Parathyroid adenoma (tissue), 2 donors: ENCODE measurements at regions not wholly inside any gene's neighbourhood (a gene's known extent, or its start where the extent isn't known, plus 50 kb on each side); places are given as distances from the start of the nearest gene placed in this dataset.
"Not testable (repeated sequence)": the region's sequence is repeated elsewhere in the genome, so short reads cannot be mapped to it uniquely, and the experiment has no call there.

Experiments
- H2AFZ ChIP-seq: fragments of 300-600 bp; sonication (generic); one replicate; pipeline ENCODE4 v1.7.0; 2017; ENCODE audit warnings: antibody characterized with exemption, mild to moderate bottlenecking
- H3K27ac ChIP-seq: fragments of 300-600 bp; sonication (generic); one replicate; pipeline ENCODE4 v1.7.0; 2017
- H3K27me3 ChIP-seq: fragments of 300-600 bp; sonication (generic); one replicate; pipeline ENCODE4 v1.7.0; 2017; ENCODE audit warnings: low read length; ENCODE audit not compliant: control insufficient read depth, insufficient read depth
- H3K36me3 ChIP-seq: fragments of 300-600 bp; sonication (generic); one replicate; pipeline ENCODE4 v1.7.0; 2017; ENCODE audit warnings: low read length; ENCODE audit not compliant: control insufficient read depth, insufficient read depth
- H3K4me1 ChIP-seq: fragments of 300-600 bp; sonication (generic); one replicate; pipeline ENCODE4 v1.7.0; 2017; ENCODE audit warnings: control low read depth
- H3K4me2 ChIP-seq: fragments of 300-600 bp; sonication (generic); one replicate; pipeline ENCODE4 v1.7.0; 2017; ENCODE audit warnings: low read length
- H3K4me3 ChIP-seq: fragments of 300-600 bp; sonication (generic); one replicate; pipeline ENCODE4 v1.7.0; 2017; ENCODE audit warnings: low read depth, low read length
- H3K79me2 ChIP-seq: fragments of 300-600 bp; sonication (generic); one replicate; pipeline ENCODE4 v1.7.0; 2017; ENCODE audit warnings: control low read depth
- H3K9ac ChIP-seq: fragments of 300-600 bp; sonication (generic); one replicate; pipeline ENCODE4 v1.7.0; 2017; ENCODE audit warnings: mild to moderate bottlenecking
- H3K9me3 ChIP-seq: fragments of 300-600 bp; sonication (generic); one replicate; pipeline ENCODE4 v1.7.0; 2017; ENCODE audit warnings: low read length; ENCODE audit not compliant: control insufficient read depth
- CTCF ChIP-seq: fragments of 300-600 bp; sonication (generic); IDR thresholded peaks from one replicate; pipeline ENCODE4 v1.7.0; 2017; ENCODE audit warnings: antibody characterized with exemption, mild to moderate bottlenecking
- donor health status: primary hyperparathyroidism.

- Histone ChIP-seq H2AFZ (no peak overlapping the region), H3K79me2 (no peaks in the 10 kb centered on the region), H3K9ac (no peak overlapping the region), H3K4me3 (no peak overlapping the region), H3K4me1 (no peaks in the 10 kb centered on the region), H3K27me3 (no peaks in the 10 kb centered on the region), H3K9me3 (no peaks in the 10 kb centered on the region), H3K4me2 (no peak overlapping the region), H3K36me3 (no peaks in the 10 kb centered on the region), H3K27ac (no peak overlapping the region)
- no peak for TF ChIP-seq CTCF
These were observed 228.1 kb downstream of the TFEC start for GRCh38 chr7:115802415-115802814.

DNA sequence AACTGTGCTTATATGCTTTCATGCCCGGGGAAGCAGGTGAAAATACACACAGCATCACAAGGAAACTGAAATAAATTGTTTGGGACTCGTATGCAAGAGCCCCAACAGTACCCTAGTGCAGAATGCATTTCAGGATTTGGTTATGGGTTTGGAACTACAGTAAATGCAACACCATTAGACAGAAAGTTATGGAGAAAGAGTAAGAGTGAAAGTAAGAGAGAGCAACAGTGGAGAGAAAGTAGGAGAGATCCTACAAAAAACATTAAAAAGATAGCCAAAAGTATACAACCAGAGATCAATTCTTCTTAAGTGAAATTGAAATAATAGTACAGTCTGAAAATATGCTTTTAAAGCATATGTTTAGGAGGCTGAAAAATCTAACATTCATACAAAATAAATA lies 231.1 kb downstream of the TFEC start:
- no peaks in the 10 kb centered on the region for H3K79me2 ChIP-seq
- no peak overlapping the region for H3K27ac ChIP-seq
- no peaks in the 10 kb centered on the region for H3K27me3 ChIP-seq
- TF ChIP-seq CTCF: no peak
- H3K4me3 ChIP-seq: no peak overlapping the region
- H3K9me3 ChIP-seq: no peaks in the 10 kb centered on the region
- H3K36me3 ChIP-seq: no peaks in the 10 kb centered on the region
- H3K4me1 ChIP-seq: no peaks in the 10 kb centered on the region
- no peak overlapping the region for H2AFZ ChIP-seq
- H3K9ac ChIP-seq: no peak overlapping the region
- H3K4me2 ChIP-seq: no peak overlapping the region

DNA sequence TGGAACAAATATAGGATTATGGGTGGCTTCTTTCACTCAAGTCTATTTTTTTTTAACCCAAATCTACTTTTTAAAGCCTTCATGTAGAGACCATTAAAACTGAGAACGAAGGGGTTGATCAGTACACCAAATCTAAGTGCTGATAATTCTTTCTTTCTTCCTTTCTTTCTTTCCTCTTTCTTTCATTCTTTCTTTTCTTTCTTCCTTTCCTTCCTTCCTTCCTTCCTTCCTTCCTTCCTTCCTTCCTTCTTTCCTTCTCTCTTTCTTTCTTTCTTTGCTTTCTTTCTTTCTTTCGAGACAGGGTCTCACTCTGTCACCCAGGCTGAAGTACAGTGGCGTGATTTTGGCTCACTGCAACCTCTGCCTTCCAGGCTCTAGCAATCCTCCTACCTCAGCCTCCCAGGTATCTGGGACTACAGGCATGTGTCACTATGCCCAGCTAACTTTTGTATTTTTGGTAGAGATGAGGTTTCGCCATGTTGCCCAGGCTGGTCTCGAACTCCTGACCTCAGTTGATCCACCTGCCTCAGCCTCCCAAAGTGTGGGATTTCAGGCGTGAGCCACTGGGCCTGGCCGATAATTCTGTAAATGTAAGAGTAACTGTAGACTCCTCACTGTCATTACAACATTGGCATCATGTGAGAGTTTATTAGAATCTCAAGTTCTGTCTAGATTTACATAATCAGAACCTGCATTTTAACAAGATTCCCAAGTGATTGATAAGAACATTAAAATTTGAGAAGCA lies 236.4 kb downstream of the TFEC start:
- Histone ChIP-seq H3K27ac (no peak overlapping the region), H2AFZ (no peak overlapping the region), H3K9me3 (no peaks in the 10 kb centered on the region), H3K4me3 (no peak overlapping the region), H3K79me2 (no peaks in the 10 kb centered on the region), H3K36me3 (no peaks in the 10 kb centered on the region), H3K27me3 (no peaks in the 10 kb centered on the region), H3K9ac (no peak overlapping the region), H3K4me1 (no peaks in the 10 kb centered on the region), H3K4me2 (no peak overlapping the region)
- TF ChIP-seq CTCF: no peak

DNA sequence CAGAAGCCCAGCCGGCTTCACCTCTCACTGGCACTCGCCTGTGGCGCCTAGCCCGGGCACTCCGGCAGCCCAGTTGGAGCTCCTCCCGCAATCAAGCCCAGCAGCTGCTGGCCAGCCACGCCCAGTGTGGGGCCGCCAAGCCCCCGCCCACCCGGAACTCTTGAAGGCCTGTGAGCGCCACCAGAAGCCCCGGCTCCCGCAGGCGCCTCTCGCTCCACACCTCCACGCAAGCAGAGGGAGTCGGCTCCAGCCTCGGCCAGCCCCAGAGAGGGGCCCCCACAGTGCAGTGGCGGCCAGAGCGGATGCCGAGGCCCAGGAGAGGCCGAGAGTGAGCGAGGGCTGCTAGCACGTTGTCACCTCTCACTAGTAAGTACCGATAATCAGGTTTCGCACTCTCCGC lies 240.7 kb downstream of the TFEC start:
- no peak for TF ChIP-seq CTCF
- H3K9me3 ChIP-seq: no peaks in the 10 kb centered on the region
- no peak overlapping the region for H2AFZ ChIP-seq
- no peaks in the 10 kb centered on the region for H3K79me2 ChIP-seq
- H3K4me1 ChIP-seq: no peaks in the 10 kb centered on the region
- no peak overlapping the region for H3K4me2 ChIP-seq
- H3K9ac ChIP-seq: no peak overlapping the region
- H3K27me3 ChIP-seq: no peaks in the 10 kb centered on the region
- no peaks in the 10 kb centered on the region for H3K36me3 ChIP-seq
- no peak overlapping the region for H3K4me3 ChIP-seq
- H3K27ac ChIP-seq: no peak overlapping the region

- not testable (repeated sequence) for H3K4me2 ChIP-seq, H3K79me2 ChIP-seq, H3K27me3 ChIP-seq, H3K27ac ChIP-seq, H3K9me3 ChIP-seq, H3K36me3 ChIP-seq, H3K4me1 ChIP-seq, H3K4me3 ChIP-seq, H2AFZ ChIP-seq, H3K9ac ChIP-seq
These were observed 241.1 kb downstream of the TFEC start for GRCh38 chr7:115789473-115789872.
